ENCODE measurements at regions not wholly inside any gene's neighbourhood (a gene's known extent, or its start where the extent isn't known, plus 50 kb on each side); places are given as distances from the start of the nearest gene placed in this dataset.

- no peak for TF ChIP-seq POLR2A (IDR thresholded peaks at IDR 0.05)
- TF ChIP-seq CTCF (IDR thresholded peaks at IDR 0.05): no peak
Observed at GRCh38 chr16:48813485-48813884, 203.5 kb upstream of the N4BP1 start.

Data from esophagus squamous epithelium (tissue), 4 donors.